ENCODE measurements at regions not wholly inside any gene's neighbourhood (a gene's known extent, or its start where the extent isn't known, plus 50 kb on each side); places are given as distances from the start of the nearest gene placed in this dataset.

GRCh38 chr20:53850319-53850718 lies 220.1 kb downstream of the BCAS1 start:
- H3K27ac ChIP-seq (ENCODE audit: low read depth, low read length) = no peak overlapping the region
- H3K9ac ChIP-seq (ENCODE audit: low read length) = no peak overlapping the region
- no peak overlapping the region for H2AFZ ChIP-seq (ENCODE audit: low read depth, low read length, severe bottlenecking)
- no peaks in the 10 kb centered on the region for H3K79me2 ChIP-seq (ENCODE audit: insufficient read depth, low read length)
- no peaks in the 10 kb centered on the region for H3K36me3 ChIP-seq (ENCODE audit: low read length)
- no peaks in the 10 kb centered on the region for H3F3A ChIP-seq (ENCODE audit: insufficient read depth)
- H4K20me1 ChIP-seq (ENCODE audit: low read depth, low read length) = no peaks in the 10 kb centered on the region
- TF ChIP-seq CTCF (IDR thresholded peaks at IDR 0.05; ENCODE audit: insufficient read depth, low read length, poor library complexity, severe bottlenecking) (no peak), EZH2phosphoT487 (conservative IDR thresholded peaks at IDR 0.05; ENCODE audit: low read length) (no peak)
- no peak overlapping the region for H3K4me3 ChIP-seq (ENCODE audit: insufficient read depth, low read length, poor library complexity, severe bottlenecking)
- no peaks in the 10 kb centered on the region for H3K9me2 ChIP-seq (replicated peaks; ENCODE audit: insufficient read depth, low read length)
- no peaks in the 10 kb centered on the region for H3K27me3 ChIP-seq (ENCODE audit: low read length)
- no peak overlapping the region for H3K4me2 ChIP-seq (ENCODE audit: low read depth, low read length, poor library complexity, severe bottlenecking)
- H3K9me3 ChIP-seq (ENCODE audit: insufficient read depth, low read length) = no peaks in the 10 kb centered on the region

GRCh38 chr20:53849471-53850059 lies 220.8 kb downstream of the BCAS1 start:
- no peak overlapping the region for H2AFZ ChIP-seq (ENCODE audit: low read depth, low read length, severe bottlenecking)

GRCh38 chr20:53848304-53848703 lies 222.1 kb downstream of the BCAS1 start:
- H4K20me1 ChIP-seq (ENCODE audit: low read depth, low read length) = no peaks in the 10 kb centered on the region
- H3K36me3 ChIP-seq (ENCODE audit: low read length) = no peaks in the 10 kb centered on the region
- H3K4me3 ChIP-seq (ENCODE audit: insufficient read depth, low read length, poor library complexity, severe bottlenecking) = no peak overlapping the region
- H3K9me2 ChIP-seq (replicated peaks; ENCODE audit: insufficient read depth, low read length) = no peaks in the 10 kb centered on the region
- peak overlapping the region; percentile 57 for H3K4me2 ChIP-seq (ENCODE audit: low read depth, low read length, poor library complexity, severe bottlenecking)
- H3F3A ChIP-seq (ENCODE audit: insufficient read depth) = no peaks in the 10 kb centered on the region
- no peaks in the 10 kb centered on the region for H3K9me3 ChIP-seq (ENCODE audit: insufficient read depth, low read length)
- no peak for TF ChIP-seq CTCF (IDR thresholded peaks at IDR 0.05; ENCODE audit: insufficient read depth, low read length, poor library complexity, severe bottlenecking)
- no peak for TF ChIP-seq EZH2phosphoT487 (conservative IDR thresholded peaks at IDR 0.05; ENCODE audit: low read length)
- no peak overlapping the region for H2AFZ ChIP-seq (ENCODE audit: low read depth, low read length, severe bottlenecking)
- H3K27ac ChIP-seq (ENCODE audit: low read depth, low read length) = peak overlapping the region; percentile 47; the same call in 1 of the 2 replicates
- H3K27me3 ChIP-seq (ENCODE audit: low read length) = no peaks in the 10 kb centered on the region
- H3K9ac ChIP-seq (ENCODE audit: low read length) = peak overlapping the region; percentile 23; the same call in 1 of the 2 replicates
- no peaks in the 10 kb centered on the region for H3K79me2 ChIP-seq (ENCODE audit: insufficient read depth, low read length)

More at GRCh38 chr20:53849471-53850059, 220.8 kb downstream of the BCAS1 start:
- no peaks in the 10 kb centered on the region for H3K9me2 ChIP-seq (replicated peaks; ENCODE audit: insufficient read depth, low read length)
- no peak overlapping the region for H3K4me3 ChIP-seq (ENCODE audit: insufficient read depth, low read length, poor library complexity, severe bottlenecking)
- H3K27me3 ChIP-seq (ENCODE audit: low read length) = no peaks in the 10 kb centered on the region
- H3K9ac ChIP-seq (ENCODE audit: low read length) = no peak overlapping the region
- no peak overlapping the region for H3K4me2 ChIP-seq (ENCODE audit: low read depth, low read length, poor library complexity, severe bottlenecking)
- H3K36me3 ChIP-seq (ENCODE audit: low read length) = no peaks in the 10 kb centered on the region
- H3F3A ChIP-seq (ENCODE audit: insufficient read depth) = no peaks in the 10 kb centered on the region
- TF ChIP-seq CTCF (IDR thresholded peaks at IDR 0.05; ENCODE audit: insufficient read depth, low read length, poor library complexity, severe bottlenecking) (no peak), EZH2phosphoT487 (conservative IDR thresholded peaks at IDR 0.05; ENCODE audit: low read length) (no peak)
- H3K9me3 ChIP-seq (ENCODE audit: insufficient read depth, low read length) = no peaks in the 10 kb centered on the region
- H3K79me2 ChIP-seq (ENCODE audit: insufficient read depth, low read length) = no peaks in the 10 kb centered on the region
- H3K27ac ChIP-seq (ENCODE audit: low read depth, low read length) = no peak overlapping the region
- no peaks in the 10 kb centered on the region for H4K20me1 ChIP-seq (ENCODE audit: low read depth, low read length)

Measured in SU-DHL-6 (cell line).